NCI-H526 (cell line): ENCODE measurements at regions not wholly inside any gene's neighbourhood (a gene's known extent, or its start where the extent isn't known, plus 50 kb on each side); places are given as distances from the start of the nearest gene placed in this dataset.
"Not testable (repeated sequence)": the region's sequence is repeated elsewhere in the genome, so short reads cannot be mapped to it uniquely, and the experiment has no call there.

Source experiments
- DNase-seq, 2 experiments: peaks; one replicate each; lab custom pipeline; 2025; lab: John Stamatoyannopoulos, UW

GRCh38 chr1:38611664-38612211, 247.8 kb downstream of the RRAGC start:
- DNase-seq, result peak in 1 of 2 experiments; percentile 29

- no peak for DNase-seq
Observed at GRCh38 chr1:38609166-38610025, 250.2 kb downstream of the RRAGC start.

- DNase-seq, result peak; percentile 49 to 82
Observed at GRCh38 chr1:38608202-38608864, 251.2 kb downstream of the RRAGC start.

- DNase-seq, result no peak
Observed at GRCh38 chr1:38607526-38607925, 252.0 kb downstream of the RRAGC start.

GRCh38 chr1:38605063-38605462, 254.5 kb downstream of the RRAGC start:
- peak; percentile 63 to 72 for DNase-seq

- no peak for DNase-seq
Observed at GRCh38 chr1:38603907-38604306, 255.7 kb downstream of the RRAGC start.

GRCh38 chr1:38600905-38601304, 258.7 kb downstream of the RRAGC start:
- DNase-seq, result no peak

- DNase-seq, result no peak
Observed at GRCh38 chr1:38600286-38600685, 259.3 kb downstream of the RRAGC start.

GRCh38 chr1:38598118-38598517, 261.5 kb downstream of the RRAGC start:
- no peak for DNase-seq

GRCh38 chr1:38589036-38589435, 270.5 kb downstream of the RRAGC start:
- DNase-seq, result no peak

GRCh38 chr1:38587766-38588165, 271.8 kb downstream of the RRAGC start:
- no peak for DNase-seq

- peak; percentile 37 to 85 for DNase-seq
Observed at GRCh38 chr1:38586993-38587646, 272.5 kb downstream of the RRAGC start.

GRCh38 chr1:38585971-38586370, 273.6 kb downstream of the RRAGC start:
- no peak for DNase-seq

GRCh38 chr1:38585460-38585859, 274.1 kb downstream of the RRAGC start:
- DNase-seq, result no peak

GRCh38 chr1:38584448-38585355, 274.9 kb downstream of the RRAGC start:
- DNase-seq, result peak in 1 of 2 experiments; percentile 21

GRCh38 chr1:38583287-38583686, 276.3 kb downstream of the RRAGC start:
- not testable (repeated sequence) for DNase-seq

- peak; percentile 37 to 68 for DNase-seq
Observed at GRCh38 chr1:38581396-38581795, 278.2 kb downstream of the RRAGC start.

- peak; percentile 91 to 92 for DNase-seq
Observed at GRCh38 chr1:38580594-38580993, 279.0 kb downstream of the RRAGC start.

GRCh38 chr1:38579056-38579455, 280.5 kb downstream of the RRAGC start:
- no peak for DNase-seq

- DNase-seq, result peak; percentile 47 to 80
Observed at GRCh38 chr1:38578271-38578951, 281.2 kb downstream of the RRAGC start.

- no peak for DNase-seq
Observed at GRCh38 chr1:38577937-38578270, 281.7 kb downstream of the RRAGC start.
